Activated naive CD8-positive, alpha-beta T cell treated with anti-CD3 and anti-CD28 coated beads for 36 hours (primary cell): ENCODE measurements at regions not wholly inside any gene's neighbourhood (a gene's known extent, or its start where the extent isn't known, plus 50 kb on each side); places are given as distances from the start of the nearest gene placed in this dataset.

Source experiments
- DNase-seq: peaks from one replicate; pipeline ENCODE4 v3.0.0; 2021
- H3K27ac Mint-ChIP-seq: one replicate; pipeline ENCODE4 v1.8.0; 2022; ENCODE audit warnings: mild to moderate bottlenecking, moderate library complexity, mixed read lengths
- H3K27me3 Mint-ChIP-seq: one replicate; pipeline ENCODE4 v1.8.0; 2022; ENCODE audit warnings: mild to moderate bottlenecking, mixed read lengths
- H3K36me3 Mint-ChIP-seq: one replicate; pipeline ENCODE4 v1.8.0; 2021; ENCODE audit warnings: mild to moderate bottlenecking, mixed read lengths
- H3K4me1 Mint-ChIP-seq: one replicate; pipeline ENCODE4 v1.8.0; 2021; ENCODE audit warnings: mixed read lengths
- H3K4me3 Mint-ChIP-seq: one replicate; pipeline ENCODE4 v1.8.0; 2022; ENCODE audit warnings: mild to moderate bottlenecking, moderate library complexity, mixed read lengths
- H3K9me3 Mint-ChIP-seq: one replicate; pipeline ENCODE4 v1.8.0; 2022; ENCODE audit warnings: mixed read lengths

GRCh38 chr13:111640476-111640875 is 320.0 kb downstream of the TEX29 start:
- H3K27ac Mint-ChIP-seq, result no peak overlapping the region
- H3K9me3 Mint-ChIP-seq, result no peaks in the 10 kb centered on the region

GRCh38 chr13:111642156-111642767 is 321.8 kb downstream of the TEX29 start:
- H3K9me3 Mint-ChIP-seq, result no peaks in the 10 kb centered on the region
- no peak overlapping the region for H3K4me3 Mint-ChIP-seq
- no peak overlapping the region for H3K27ac Mint-ChIP-seq
- H3K4me1 Mint-ChIP-seq, result no peaks in the 10 kb centered on the region
- no peak for DNase-seq
- no peaks in the 10 kb centered on the region for H3K36me3 Mint-ChIP-seq
- H3K27me3 Mint-ChIP-seq, result no peaks in the 10 kb centered on the region

More at GRCh38 chr13:111640476-111640875, 320.0 kb downstream of the TEX29 start:
- no peak for DNase-seq
- H3K36me3 Mint-ChIP-seq, result no peaks in the 10 kb centered on the region
- no peak overlapping the region for H3K4me3 Mint-ChIP-seq
- no peaks in the 10 kb centered on the region for H3K4me1 Mint-ChIP-seq
- no peaks in the 10 kb centered on the region for H3K27me3 Mint-ChIP-seq

GRCh38 chr13:111644750-111645149 is 324.3 kb downstream of the TEX29 start:
- Mint-ChIP-seq H3K4me3 (no peak overlapping the region), H3K4me1 (no peaks in the 10 kb centered on the region), H3K27ac (no peak overlapping the region), H3K9me3 (no peaks in the 10 kb centered on the region), H3K36me3 (no peaks in the 10 kb centered on the region), H3K27me3 (no peaks in the 10 kb centered on the region)
- DNase-seq, result no peak

- DNase-seq, result no peak
- Mint-ChIP-seq H3K4me1 (no peaks in the 10 kb centered on the region), H3K4me3 (no peak overlapping the region), H3K27ac (no peak overlapping the region), H3K36me3 (no peaks in the 10 kb centered on the region), H3K27me3 (no peaks in the 10 kb centered on the region), H3K9me3 (no peaks in the 10 kb centered on the region)
These were observed 324.8 kb downstream of the TEX29 start for GRCh38 chr13:111645198-111645597.

- no peaks in the 10 kb centered on the region for H3K9me3 Mint-ChIP-seq
- H3K27ac Mint-ChIP-seq, result no peak overlapping the region
- no peak overlapping the region for H3K4me3 Mint-ChIP-seq
- DNase-seq, result no peak
- H3K4me1 Mint-ChIP-seq, result no peaks in the 10 kb centered on the region
- peaks cover 5% of the 10 kb centered on the region for H3K27me3 Mint-ChIP-seq
- no peaks in the 10 kb centered on the region for H3K36me3 Mint-ChIP-seq
These were observed 325.4 kb downstream of the TEX29 start for GRCh38 chr13:111645598-111646455.

GRCh38 chr13:111646456-111646855 is 326.0 kb downstream of the TEX29 start:
- Mint-ChIP-seq H3K27ac (no peak overlapping the region), H3K4me1 (no peaks in the 10 kb centered on the region), H3K9me3 (no peaks in the 10 kb centered on the region)

GRCh38 chr13:111648885-111649284 is 328.4 kb downstream of the TEX29 start:
- no peak overlapping the region for H3K27ac Mint-ChIP-seq
- no peak for DNase-seq
- peaks cover 13% of the 10 kb centered on the region for H3K27me3 Mint-ChIP-seq
- no peaks in the 10 kb centered on the region for H3K9me3 Mint-ChIP-seq
- H3K36me3 Mint-ChIP-seq, result no peaks in the 10 kb centered on the region
- H3K4me3 Mint-ChIP-seq, result no peak overlapping the region
- H3K4me1 Mint-ChIP-seq, result no peaks in the 10 kb centered on the region

More at GRCh38 chr13:111646456-111646855, 326.0 kb downstream of the TEX29 start:
- H3K36me3 Mint-ChIP-seq, result no peaks in the 10 kb centered on the region
- peaks cover 10% of the 10 kb centered on the region for H3K27me3 Mint-ChIP-seq
- no peak for DNase-seq
- no peak overlapping the region for H3K4me3 Mint-ChIP-seq

GRCh38 chr13:111650626-111651025 is 330.2 kb downstream of the TEX29 start:
- peaks cover 13% of the 10 kb centered on the region for H3K27me3 Mint-ChIP-seq
- no peak overlapping the region for H3K4me3 Mint-ChIP-seq
- no peaks in the 10 kb centered on the region for H3K4me1 Mint-ChIP-seq
- no peaks in the 10 kb centered on the region for H3K9me3 Mint-ChIP-seq
- no peaks in the 10 kb centered on the region for H3K36me3 Mint-ChIP-seq
- no peak overlapping the region for H3K27ac Mint-ChIP-seq
- DNase-seq, result no peak

- Mint-ChIP-seq H3K27me3 (peaks cover 13% of the 10 kb centered on the region), H3K27ac (no peak overlapping the region), H3K9me3 (no peaks in the 10 kb centered on the region), H3K36me3 (no peaks in the 10 kb centered on the region), H3K4me3 (no peak overlapping the region), H3K4me1 (no peaks in the 10 kb centered on the region)
- DNase-seq, result no peak
These were observed 332.2 kb downstream of the TEX29 start for GRCh38 chr13:111652676-111653075.

GRCh38 chr13:111654531-111654930 is 334.1 kb downstream of the TEX29 start:
- H3K27me3 Mint-ChIP-seq, result peaks cover 13% of the 10 kb centered on the region
- H3K4me1 Mint-ChIP-seq, result no peaks in the 10 kb centered on the region
- no peaks in the 10 kb centered on the region for H3K36me3 Mint-ChIP-seq

GRCh38 chr13:111656439-111656838 is 336.0 kb downstream of the TEX29 start:
- H3K27ac Mint-ChIP-seq, result no peak overlapping the region
- no peaks in the 10 kb centered on the region for H3K9me3 Mint-ChIP-seq
- DNase-seq, result no peak
- peaks cover 3% of the 10 kb centered on the region for H3K27me3 Mint-ChIP-seq
- H3K4me1 Mint-ChIP-seq, result no peaks in the 10 kb centered on the region
- no peaks in the 10 kb centered on the region for H3K36me3 Mint-ChIP-seq
- H3K4me3 Mint-ChIP-seq, result no peak overlapping the region

More at GRCh38 chr13:111654531-111654930, 334.1 kb downstream of the TEX29 start:
- no peak for DNase-seq
- H3K9me3 Mint-ChIP-seq, result no peaks in the 10 kb centered on the region
- no peak overlapping the region for H3K4me3 Mint-ChIP-seq
- no peak overlapping the region for H3K27ac Mint-ChIP-seq

GRCh38 chr13:111657013-111657412 is 336.6 kb downstream of the TEX29 start:
- Mint-ChIP-seq H3K9me3 (no peaks in the 10 kb centered on the region), H3K4me1 (no peaks in the 10 kb centered on the region), H3K27ac (no peak overlapping the region), H3K36me3 (no peaks in the 10 kb centered on the region), H3K4me3 (no peak overlapping the region), H3K27me3 (peaks cover 3% of the 10 kb centered on the region)
- no peak for DNase-seq

- Mint-ChIP-seq H3K4me1 (no peaks in the 10 kb centered on the region), H3K9me3 (no peaks in the 10 kb centered on the region), H3K27me3 (peaks cover 7% of the 10 kb centered on the region), H3K4me3 (no peak overlapping the region), H3K36me3 (no peaks in the 10 kb centered on the region), H3K27ac (no peak overlapping the region)
- DNase-seq, result no peak
These were observed 338.0 kb downstream of the TEX29 start for GRCh38 chr13:111658145-111659100.

GRCh38 chr13:111659219-111659775 is 338.9 kb downstream of the TEX29 start:
- no peaks in the 10 kb centered on the region for H3K4me1 Mint-ChIP-seq
- H3K9me3 Mint-ChIP-seq, result no peaks in the 10 kb centered on the region
- no peak for DNase-seq
- no peak overlapping the region for H3K4me3 Mint-ChIP-seq
- no peak overlapping the region for H3K27ac Mint-ChIP-seq
- peaks cover 3% of the 10 kb centered on the region for H3K27me3 Mint-ChIP-seq
- no peaks in the 10 kb centered on the region for H3K36me3 Mint-ChIP-seq

- no peak for DNase-seq
- no peaks in the 10 kb centered on the region for H3K4me1 Mint-ChIP-seq
- no peaks in the 10 kb centered on the region for H3K36me3 Mint-ChIP-seq
- H3K27me3 Mint-ChIP-seq, result peaks cover 3% of the 10 kb centered on the region
- no peaks in the 10 kb centered on the region for H3K9me3 Mint-ChIP-seq
- no peak overlapping the region for H3K27ac Mint-ChIP-seq
- no peak overlapping the region for H3K4me3 Mint-ChIP-seq
These were observed 339.4 kb downstream of the TEX29 start for GRCh38 chr13:111659842-111660241.
